H1 (cell line): ENCODE measurements at regions not wholly inside any gene's neighbourhood (a gene's known extent, or its start where the extent isn't known, plus 50 kb on each side); places are given as distances from the start of the nearest gene placed in this dataset.

Experiments
- CTCF ChIA-PET: fragments of 300-600 bp; sonication (Branson Sonifier 250); formaldehyde crosslinking; loops from one replicate; lab custom pipeline; 2021; ENCODE audit not compliant: partially characterized antibody; lab: Charles Lee
- POLR2A ChIA-PET: fragments of 300-600 bp; sonication (Branson Sonifier 250); formaldehyde crosslinking; loops from one replicate; lab custom pipeline; 2021; ENCODE audit warnings: inconsistent platforms; ENCODE audit not compliant: partially characterized antibody; lab: Charles Lee
- DNase-seq, 2 experiments: peaks; one replicate each; pipeline versions ENCODE4 v3.0.0 to v3.0.0-alpha.2; 2010 to 2022; ENCODE audit warnings: low spot score in 2 of 2, low read depth in 1 of 2, mixed read lengths in 1 of 2
- FAIRE-seq: peaks from 2 replicates; lab custom pipeline; 2011; peaks lifted over from hg19 to GRCh38; lab: Jason Lieb, UNC
- H2AFZ ChIP-seq: 2 replicates; pipeline ENCODE4 v1.8.1; 2012; ENCODE audit warnings: low read length, inconsistent platforms
- H2AK5ac ChIP-seq: 2 replicates; pipeline ENCODE4 v1.6.1; 2013; ENCODE audit warnings: low read depth, low read length
- H2BK120ac ChIP-seq: replicated peaks from 2 replicates; pipeline ENCODE3; 2013; ENCODE audit warnings: low read depth, low read length, inconsistent platforms
- H2BK12ac ChIP-seq: 2 replicates; pipeline ENCODE4 v1.6.1; 2013; ENCODE audit warnings: low read depth, low read length
- H2BK15ac ChIP-seq: 2 replicates; pipeline ENCODE4 v1.6.1; 2013; ENCODE audit warnings: low read length
- H2BK20ac ChIP-seq: 2 replicates; pipeline ENCODE4 v1.6.1; 2013; ENCODE audit warnings: low read length
- H2BK5ac ChIP-seq: 2 replicates; pipeline ENCODE4 v1.6.1; 2013; ENCODE audit warnings: low read depth, low read length
- H3K14ac ChIP-seq: 2 replicates; pipeline ENCODE4 v1.6.1; 2013; ENCODE audit warnings: inconsistent platforms; ENCODE audit not compliant: insufficient read length
- H3K18ac ChIP-seq: 2 replicates; pipeline ENCODE4 v1.6.1; 2013; ENCODE audit warnings: low read length; ENCODE audit errors: extremely low read depth
- H3K23ac ChIP-seq: 2 replicates; pipeline ENCODE4 v1.6.1; 2013; ENCODE audit warnings: inconsistent platforms; ENCODE audit not compliant: insufficient read length
- H3K23me2 ChIP-seq: 2 replicates; pipeline ENCODE4 v1.6.1; 2013; ENCODE audit warnings: low read depth, low read length
- H3K27ac ChIP-seq: 2 replicates; pipeline ENCODE4 v1.6.1; 2011; ENCODE audit warnings: low read depth, low read length, inconsistent platforms
- H3K27me3 ChIP-seq, 4 experiments: replicated peaks in 1 of 4; 1 replicate in 1 of 4; 2 replicates in 3 of 4; pipeline versions ENCODE4 v1.6.1 to v1.8.1; 2011 to 2013; ENCODE audit warnings: low read length in 3 of 4, mild to moderate bottlenecking in 3 of 4, inconsistent platforms in 2 of 4, mixed read lengths in 2 of 4, moderate library complexity in 1 of 4; ENCODE audit not compliant: control insufficient read depth in 3 of 4, insufficient read depth in 3 of 4; ENCODE audit errors: extremely low read depth in 1 of 4
- H3K36me3 ChIP-seq, 4 experiments: 2 replicates each; pipeline versions ENCODE4 v1.6.1 to v1.8.1; 2011 to 2013; ENCODE audit warnings: mild to moderate bottlenecking in 4 of 4, low read length in 3 of 4, moderate library complexity in 2 of 4, control low read depth in 1 of 4, inconsistent platforms in 1 of 4; ENCODE audit not compliant: insufficient read depth in 4 of 4, control insufficient read depth in 2 of 4
- H3K4ac ChIP-seq: replicated peaks from 2 replicates; pipeline ENCODE3; 2013; ENCODE audit warnings: low read length, low read depth, mixed read lengths, inconsistent platforms; ENCODE audit not compliant: insufficient read length
- H3K4me1 ChIP-seq, 4 experiments: replicated peaks in 1 of 4; 1 replicate in 1 of 4; 2 replicates in 3 of 4; pipeline versions ENCODE4 v1.6.1 to v1.8.1; 2011 to 2013; ENCODE audit warnings: low read length in 3 of 4, inconsistent platforms in 2 of 4, mixed read lengths in 1 of 4; ENCODE audit not compliant: insufficient read depth in 4 of 4, control insufficient read depth in 3 of 4
- H3K4me2 ChIP-seq, 2 experiments: 2 replicates each; pipeline versions ENCODE4 v1.6.1 to v1.8.1; 2011 to 2013; ENCODE audit warnings: low read depth in 2 of 2, low read length in 2 of 2, control low read depth in 1 of 2, inconsistent platforms in 1 of 2, mild to moderate bottlenecking in 1 of 2; ENCODE audit not compliant: insufficient read depth in 1 of 2
- H3K4me3 ChIP-seq, 4 experiments: fragments of 200-600, 300-600 bp in 1 of 4; sonication (generic), shearing (Covaris generic), sonication (Bioruptor Twin) in 1 of 4; 2 replicates each; pipeline versions ENCODE4 v1.5.1 to v1.8.1; 2011 to 2016; ENCODE audit warnings: low read length in 4 of 4, low read depth in 3 of 4, control low read depth in 2 of 4, inconsistent platforms in 2 of 4, mild to moderate bottlenecking in 2 of 4, mixed read lengths in 1 of 4, moderate library complexity in 1 of 4; ENCODE audit not compliant: insufficient read depth in 2 of 4; ENCODE audit errors: extremely low read depth in 1 of 4
- H3K56ac ChIP-seq: replicated peaks from 2 replicates; pipeline ENCODE3; 2013; ENCODE audit warnings: low read depth, mild to moderate bottlenecking, mixed read lengths, low read length, inconsistent platforms; ENCODE audit not compliant: insufficient read length
- H3K79me1 ChIP-seq: 2 replicates; pipeline ENCODE4 v1.6.1; 2013; ENCODE audit warnings: low read depth, low read length, control low read depth
- H3K79me2 ChIP-seq, 2 experiments: 2 replicates each; pipeline versions ENCODE4 v1.6.1 to v1.8.1; 2012 to 2013; ENCODE audit warnings: low read length in 2 of 2, mild to moderate bottlenecking in 2 of 2, inconsistent platforms in 1 of 2; ENCODE audit not compliant: insufficient read depth in 2 of 2, control insufficient read depth in 1 of 2
- H3K9ac ChIP-seq, 4 experiments: replicated peaks in 1 of 4; 1 replicate in 1 of 4; 2 replicates in 3 of 4; pipeline versions ENCODE4 v1.6.1 to v1.8.1; 2011 to 2013; ENCODE audit warnings: low read depth in 3 of 4, low read length in 3 of 4, control low read depth in 2 of 4, mild to moderate bottlenecking in 2 of 4, moderate library complexity in 2 of 4, inconsistent platforms in 1 of 4; ENCODE audit errors: extremely low read depth in 1 of 4
- H3K9me3 ChIP-seq, 2 experiments: 2 replicates each; pipeline versions ENCODE4 v1.6.1 to v1.8.1; 2012 to 2013; ENCODE audit warnings: mild to moderate bottlenecking in 2 of 2, moderate library complexity in 2 of 2, control low read depth in 1 of 2, inconsistent platforms in 1 of 2, low read depth in 1 of 2, low read length in 1 of 2, mixed read lengths in 1 of 2; ENCODE audit not compliant: insufficient read depth in 2 of 2
- H4K20me1 ChIP-seq, 2 experiments: replicated peaks in 1 of 2; 2 replicates each; pipeline versions ENCODE3 to v1.8.1; 2011 to 2013; ENCODE audit warnings: inconsistent platforms in 2 of 2, low read length in 2 of 2, mild to moderate bottlenecking in 1 of 2; ENCODE audit not compliant: insufficient read depth in 2 of 2, control insufficient read depth in 1 of 2
- H4K5ac ChIP-seq: 2 replicates; pipeline ENCODE4 v1.6.1; 2013; ENCODE audit warnings: low read length, low read depth, mixed read lengths, inconsistent platforms; ENCODE audit not compliant: insufficient read length
- H4K8ac ChIP-seq: 2 replicates; pipeline ENCODE4 v1.8.0; 2013; ENCODE audit warnings: mild to moderate bottlenecking, moderate library complexity, low read length, inconsistent platforms; ENCODE audit not compliant: insufficient read depth; ENCODE audit errors: extremely low read depth
- H4K91ac ChIP-seq: replicated peaks from 2 replicates; pipeline ENCODE3; 2013; ENCODE audit warnings: low read length, mixed read lengths, inconsistent platforms; ENCODE audit not compliant: insufficient read length
- CTCF ChIP-seq, 3 experiments: IDR thresholded peaks; 1 replicate in 2 of 3; 2 replicates in 1 of 3; pipeline versions ENCODE4 v1.5.1 to v1.6.1; 2011; ENCODE audit warnings: low read length in 3 of 3, mild to moderate bottlenecking in 3 of 3, inconsistent platforms in 2 of 3, low read depth in 1 of 3, moderate library complexity in 1 of 3; ENCODE audit not compliant: insufficient read depth in 1 of 3; ENCODE audit errors: control extremely low read depth in 1 of 3
- NANOG ChIP-seq: IDR thresholded peaks from 2 replicates; pipeline ENCODE4 v1.6.1; 2011; ENCODE audit warnings: low read length, low read depth, mild to moderate bottlenecking, inconsistent platforms; ENCODE audit not compliant: insufficient read depth, poor library complexity, severe bottlenecking
- SIN3A ChIP-seq, 2 experiments: IDR thresholded peaks in 1 of 2; conservative IDR thresholded peaks in 1 of 2; 2 replicates each; pipeline ENCODE4 v1.6.1; 2011 to 2012; ENCODE audit warnings: low read length in 2 of 2, improper control_type of control experiment in 1 of 2, low read depth in 1 of 2, mild to moderate bottlenecking in 1 of 2
- YY1 ChIP-seq: IDR thresholded peaks from 2 replicates; pipeline ENCODE4 v1.6.1; 2011; ENCODE audit warnings: low read depth, mild to moderate bottlenecking, low read length
- WGBS, 2 experiments: shearing (Covaris generic) in 1 of 2; methylation state at CpG; one replicate each; pipeline versions ENCODE4 v1.1.6 to v1.1.7; 2013 to 2015; ENCODE audit warnings: low lambda C conversion rate in 2 of 2, mixed read lengths in 2 of 2, inconsistent platforms in 1 of 2, low coverage in 1 of 2, missing lambda C conversion rate in 1 of 2; ENCODE audit not compliant: insufficient replicate concordance in 2 of 2, insufficient coverage in 1 of 2, insufficient read length in 1 of 2; ENCODE audit errors: extremely low coverage in 1 of 2, missing lambda C conversion rate in 1 of 2; 5-methylcytosine and 5-hydroxymethylcytosine counted together
- TF ChIP-seq, protein P1 (sequence below): IDR thresholded peaks from 2 replicates; pipeline ENCODE4 v1.6.1; 2012; ENCODE audit warnings: low read length, inconsistent platforms

DNA sequence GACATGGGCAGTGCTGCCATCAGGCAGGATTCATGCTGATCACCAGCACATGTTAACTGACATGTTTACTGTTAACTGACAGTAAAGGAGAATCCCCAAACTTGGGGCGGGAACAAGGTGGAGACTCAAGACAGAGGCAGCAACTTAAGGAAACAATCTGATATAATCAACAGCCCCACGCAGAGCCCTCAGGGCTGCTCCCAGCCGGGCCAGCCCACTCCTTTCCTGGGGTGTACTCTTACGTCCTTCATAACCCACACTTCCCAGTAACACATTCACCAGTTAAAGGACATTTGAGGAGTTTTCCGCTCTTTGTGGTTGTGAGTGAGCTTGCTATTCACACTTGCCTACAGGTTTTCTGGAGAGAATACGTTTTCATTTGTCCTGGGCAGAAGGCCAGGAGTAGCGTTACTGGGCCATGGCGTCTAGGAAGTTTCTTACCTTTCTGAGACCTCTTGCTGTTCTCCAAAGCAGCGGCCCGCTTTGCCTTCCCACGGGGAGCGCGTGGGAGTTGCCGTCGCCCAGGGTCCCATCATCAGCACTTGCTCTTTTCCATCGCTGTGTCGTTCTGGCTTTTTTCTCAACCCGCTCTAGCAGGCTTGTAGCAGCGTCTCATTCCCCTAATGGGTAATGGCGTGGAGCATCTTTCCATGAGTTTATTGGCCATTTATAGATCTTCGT is 56.4 kb downstream of the FOXF2 start:
- Histone ChIP-seq H2BK20ac (no peak overlapping the region), H2BK5ac (no peak overlapping the region), H3K27ac (no peak overlapping the region), H3K4me3 (no peak overlapping the region), H2BK120ac (no peak overlapping the region), H3K9ac (no peak overlapping the region), H3K9me3 (peaks cover 0 to 5% of the 10 kb centered on the region in 2 experiments; a peak in 1 of 4 replicates), H3K14ac (no peak overlapping the region), H3K4ac (no peak overlapping the region), H3K56ac (no peak overlapping the region), H3K4me1 (peaks cover 0 to 4% (median 0%) of the 10 kb centered on the region in 4 experiments; a peak in 2 of 7 replicates), H3K27me3 (no peaks in the 10 kb centered on the region; a peak in 1 of 7 replicates), H3K36me3 (no peaks in the 10 kb centered on the region), H3K23ac (no peak overlapping the region), H4K91ac (no peak overlapping the region), H4K5ac (no peak overlapping the region), H3K4me2 (no peak overlapping the region), H2AK5ac (no peak overlapping the region), H4K8ac (no peak overlapping the region), H2AFZ (no peak overlapping the region), H3K79me1 (no peaks in the 10 kb centered on the region), H3K23me2 (no peaks in the 10 kb centered on the region), H3K79me2 (no peaks in the 10 kb centered on the region), H2BK12ac (no peak overlapping the region), H3K18ac (no peak overlapping the region), H2BK15ac (no peak overlapping the region), H4K20me1 (no peaks in the 10 kb centered on the region)
- CTCF ChIA-PET = interaction anchor here (0.6 to 3.6 kb wide), 2 partner anchors 9 to 42 kb away, joined by 3 to 15 read pairs; no protein-coding TSS in a partner anchor
- DNase-seq = no peak
- POLR2A ChIA-PET = no interaction called here
- TF ChIP-seq CTCF (IDR thresholded peaks at IDR 0.05; ENCODE audit: control extremely low read depth in 1 of 3, insufficient read depth in 1 of 3, low read depth in 1 of 3, low read length in 3 of 3) (no peak), NANOG (no peak), YY1 (no peak), SIN3A (conservative IDR thresholded peaks at IDR 0.05 in 1 of 2, IDR thresholded peaks at IDR 0.05 in 1 of 2; ENCODE audit: low read depth in 1 of 2, low read length in 2 of 2) (no peak)
- TF ChIP-seq, protein P1, sequence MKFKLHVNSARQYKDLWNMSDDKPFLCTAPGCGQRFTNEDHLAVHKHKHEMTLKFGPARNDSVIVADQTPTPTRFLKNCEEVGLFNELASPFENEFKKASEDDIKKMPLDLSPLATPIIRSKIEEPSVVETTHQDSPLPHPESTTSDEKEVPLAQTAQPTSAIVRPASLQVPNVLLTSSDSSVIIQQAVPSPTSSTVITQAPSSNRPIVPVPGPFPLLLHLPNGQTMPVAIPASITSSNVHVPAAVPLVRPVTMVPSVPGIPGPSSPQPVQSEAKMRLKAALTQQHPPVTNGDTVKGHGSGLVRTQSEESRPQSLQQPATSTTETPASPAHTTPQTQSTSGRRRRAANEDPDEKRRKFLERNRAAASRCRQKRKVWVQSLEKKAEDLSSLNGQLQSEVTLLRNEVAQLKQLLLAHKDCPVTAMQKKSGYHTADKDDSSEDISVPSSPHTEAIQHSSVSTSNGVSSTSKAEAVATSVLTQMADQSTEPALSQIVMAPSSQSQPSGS = no peak
- 93% methylated on average over 21 of the region's 21 CpGs; no CpG with 5 or more reads in 1 of the 2 experiments for WGBS, 2 experiments
- FAIRE-seq = no peak
